ENCODE measurements at regions not wholly inside any gene's neighbourhood (a gene's known extent, or its start where the extent isn't known, plus 50 kb on each side); places are given as distances from the start of the nearest gene placed in this dataset.

- TF ChIP-seq CTCF (IDR thresholded peaks at IDR 0.05; ENCODE audit: poor library complexity) (no peak), EZH2 (IDR thresholded peaks at IDR 0.05; ENCODE audit: borderline replicate concordance) (no peak)
These were observed 126.1 kb upstream of the TMC3 start for GRCh38 chr15:81500081-81500480.

All from hepatocyte (in vitro differentiated cells).